Right atrium auricular region (tissue), 2 donors: ENCODE measurements at regions not wholly inside any gene's neighbourhood (a gene's known extent, or its start where the extent isn't known, plus 50 kb on each side); places are given as distances from the start of the nearest gene placed in this dataset.
"Not testable (repeated sequence)": the region's sequence is repeated elsewhere in the genome, so short reads cannot be mapped to it uniquely, and the experiment has no call there.

Experiments
- DNase-seq: peaks from one replicate; pipeline ENCODE4 v3.0.0-alpha.2; 2019; ENCODE audit warnings: low spot score
- H3K27ac ChIP-seq, 2 donors: fragments of 200-600 bp; sonication (generic); 1 replicate in 1 of 2; 2 replicates in 1 of 2; pipeline ENCODE4 v1.5.1; 2016 to 2019
- H3K27me3 ChIP-seq, 2 donors: fragments of 200-600 bp; sonication (generic); one replicate each; pipeline versions ENCODE4 v1.5.1 to v1.6.0; 2017 to 2019
- H3K36me3 ChIP-seq: fragments of 200-600 bp; sonication (generic); one replicate; pipeline ENCODE4 v1.5.1; 2016
- H3K4me1 ChIP-seq, 2 donors: fragments of 200-600 bp; sonication (generic); one replicate each; pipeline versions ENCODE4 v1.5.1 to v1.6.0; 2017 to 2019
- H3K4me3 ChIP-seq, 2 donors: fragments of 200-600 bp; sonication (generic); 1 replicate in 1 of 2; 2 replicates in 1 of 2; pipeline ENCODE4 v1.5.1; 2017 to 2019; ENCODE audit warnings: mild to moderate bottlenecking in 1 of 2, moderate library complexity in 1 of 2
- H3K9me3 ChIP-seq, 2 donors: fragments of 200-600 bp; sonication (generic); one replicate each; pipeline ENCODE4 v1.5.1; 2019
- CTCF ChIP-seq, 2 donors: fragments of 200-600 bp; sonication (generic); IDR thresholded peaks; one replicate each; pipeline ENCODE4 v1.5.1; 2019; ENCODE audit warnings: antibody characterized with exemption in 2 of 2

DNA sequence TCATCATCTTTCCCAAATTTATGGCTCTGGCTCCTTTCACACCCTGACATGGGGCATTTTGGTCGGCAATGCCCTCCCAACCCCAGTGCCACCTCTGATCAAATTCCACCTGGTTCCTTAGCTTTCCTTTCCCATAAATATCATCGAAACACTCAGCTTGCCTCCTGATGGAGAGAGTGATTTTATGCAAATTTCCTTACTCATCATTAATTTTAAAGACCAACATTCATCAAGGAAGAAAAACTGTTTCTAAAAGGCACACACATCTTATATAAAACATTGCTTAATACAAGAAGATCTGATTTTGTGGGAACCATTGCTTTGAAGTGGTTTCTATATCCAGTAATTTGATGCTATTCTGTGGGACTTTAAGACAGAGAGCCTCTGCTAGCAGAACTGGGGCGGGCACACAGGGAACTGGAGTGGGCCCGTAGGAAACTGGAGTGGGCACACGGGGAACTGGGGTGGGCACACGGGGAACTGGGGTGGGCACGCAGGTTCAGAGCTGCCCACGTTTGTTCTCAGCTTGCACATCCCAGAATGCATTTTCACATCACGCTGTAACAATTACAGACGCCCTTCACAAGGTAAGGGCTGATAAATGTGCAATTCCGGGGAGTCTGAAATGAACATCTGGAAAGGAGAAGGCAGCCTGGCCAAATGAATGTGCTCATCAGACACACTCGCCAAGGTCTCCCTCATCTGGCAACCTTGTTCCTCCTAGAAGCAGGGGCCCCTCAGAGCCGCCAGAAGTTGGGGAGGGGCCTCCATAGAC lies 174.2 kb downstream of the RTP5 start:
- DNase-seq: no peak
- Histone ChIP-seq H3K9me3 (no peaks in the 10 kb centered on the region), H3K36me3 (no peaks in the 10 kb centered on the region), H3K4me1 (no peaks in the 10 kb centered on the region), H3K27me3 (no peaks in the 10 kb centered on the region), H3K27ac (no peak overlapping the region), H3K4me3 (no peak overlapping the region)
- TF ChIP-seq CTCF (IDR thresholded peaks at IDR 0.05): no peak

GRCh38 chr2:242044313-242044590 lies 174.7 kb downstream of the RTP5 start:
- Histone ChIP-seq H3K4me3 (no peak overlapping the region), H3K27me3 (no peaks in the 10 kb centered on the region), H3K9me3 (no peaks in the 10 kb centered on the region), H3K36me3 (no peaks in the 10 kb centered on the region), H3K27ac (no peak overlapping the region), H3K4me1 (no peaks in the 10 kb centered on the region)
- no peak for TF ChIP-seq CTCF (IDR thresholded peaks at IDR 0.05)
- no peak for DNase-seq

DNA sequence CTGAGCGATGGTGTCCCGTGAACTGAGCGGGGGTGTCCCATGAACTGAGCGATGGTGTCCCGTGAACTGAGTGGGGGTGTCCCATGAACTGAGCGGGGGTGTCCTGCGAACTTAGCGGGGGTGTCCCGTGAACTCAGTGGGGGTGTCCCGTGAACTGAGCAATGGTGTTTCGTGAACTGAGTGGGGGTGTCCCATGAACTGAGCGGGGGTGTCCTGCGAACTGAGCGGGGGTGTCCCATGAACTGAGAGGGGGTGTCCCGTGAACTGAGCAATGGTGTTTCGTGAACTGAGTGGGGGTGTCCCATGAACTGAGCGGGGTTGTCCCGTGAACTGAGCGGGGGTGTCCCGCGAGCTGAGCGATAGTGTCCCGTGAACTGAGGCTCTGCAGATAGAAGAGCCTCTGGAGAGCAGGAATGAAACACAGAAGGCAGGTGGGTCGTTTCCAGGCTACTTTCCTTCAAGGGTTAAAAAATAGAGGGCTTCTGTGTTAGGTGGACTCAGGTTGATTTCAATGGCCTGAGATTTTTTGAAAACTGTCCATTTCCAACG lies 176.1 kb downstream of the RTP5 start:
- not testable (repeated sequence) for H3K4me1 ChIP-seq, H3K27me3 ChIP-seq, H3K36me3 ChIP-seq, H3K27ac ChIP-seq, DNase-seq, H3K9me3 ChIP-seq, H3K4me3 ChIP-seq

- Histone ChIP-seq H3K27me3 (no peaks in the 10 kb centered on the region), H3K4me3 (no peak overlapping the region), H3K27ac (no peak overlapping the region), H3K4me1 (no peaks in the 10 kb centered on the region), H3K36me3 (no peaks in the 10 kb centered on the region), H3K9me3 (no peaks in the 10 kb centered on the region)
- DNase-seq: no peak
- no peak for TF ChIP-seq CTCF (IDR thresholded peaks at IDR 0.05)
These were observed 176.8 kb downstream of the RTP5 start for GRCh38 chr2:242046206-242046826.

DNA sequence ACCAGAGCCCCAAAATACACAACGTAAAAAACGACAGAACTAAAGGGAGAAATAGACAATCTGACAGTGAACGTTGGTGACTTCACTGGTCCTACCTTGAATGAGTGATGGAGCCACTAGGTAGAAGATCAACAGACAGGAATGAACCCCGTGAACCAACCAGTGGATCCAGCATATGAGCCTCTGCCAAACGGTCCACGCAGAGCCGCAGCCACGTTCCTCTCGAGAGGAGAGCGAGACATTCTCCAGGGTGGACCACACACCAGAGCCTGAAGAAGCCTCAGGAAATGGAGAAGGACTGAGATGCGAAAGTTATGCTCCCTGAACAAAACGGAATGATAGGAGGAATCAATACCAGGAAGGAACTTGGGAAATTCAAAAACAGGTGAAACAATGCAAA lies 178.4 kb downstream of the RTP5 start:
- TF ChIP-seq CTCF (IDR thresholded peaks at IDR 0.05): no peak
- Histone ChIP-seq H3K27ac (no peak overlapping the region), H3K4me1 (no peaks in the 10 kb centered on the region), H3K36me3 (no peaks in the 10 kb centered on the region), H3K4me3 (no peak overlapping the region), H3K27me3 (no peaks in the 10 kb centered on the region), H3K9me3 (no peaks in the 10 kb centered on the region)
- DNase-seq: no peak

DNA sequence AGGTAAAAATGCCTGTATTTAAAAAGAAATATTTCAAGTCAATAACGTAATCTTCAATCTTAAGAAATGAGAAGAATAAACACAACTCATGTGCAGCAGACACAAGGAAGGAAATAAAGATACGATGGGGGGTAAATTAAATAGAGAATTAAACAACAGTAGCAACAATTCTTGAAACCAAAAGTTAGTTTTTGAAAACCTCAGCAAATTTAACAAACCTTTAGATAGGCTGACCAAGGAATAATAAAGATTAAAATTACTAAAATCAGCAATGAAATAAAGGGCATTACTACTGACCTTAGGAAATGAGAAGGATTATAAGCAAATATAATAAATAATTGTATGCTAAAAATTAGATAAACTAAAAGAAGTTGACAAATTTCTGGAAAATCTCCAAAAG lies 178.9 kb downstream of the RTP5 start:
- Histone ChIP-seq H3K27ac (no peak overlapping the region), H3K36me3 (no peaks in the 10 kb centered on the region), H3K4me3 (no peak overlapping the region), H3K27me3 (no peaks in the 10 kb centered on the region), H3K4me1 (no peaks in the 10 kb centered on the region), H3K9me3 (no peaks in the 10 kb centered on the region)
- DNase-seq: no peak
- no peak for TF ChIP-seq CTCF (IDR thresholded peaks at IDR 0.05)

GRCh38 chr2:242049492-242049891 lies 180.0 kb downstream of the RTP5 start:
- not testable (repeated sequence) for H3K36me3 ChIP-seq, H3K9me3 ChIP-seq, H3K4me1 ChIP-seq, DNase-seq, H3K4me3 ChIP-seq, H3K27ac ChIP-seq, H3K27me3 ChIP-seq
